Memory B cell (primary cell): ENCODE measurements at regions not wholly inside any gene's neighbourhood (a gene's known extent, or its start where the extent isn't known, plus 50 kb on each side); places are given as distances from the start of the nearest gene placed in this dataset.

Source experiments
- ATAC-seq: fragments of 150-1000 bp; cut with Tn5 transposase; 2 replicates; pipeline ENCODE4 v1.10.0; 2021; ENCODE audit warnings: low read depth, mild to moderate bottlenecking, moderate library complexity
- DNase-seq, 2 donors: peaks; one replicate each; pipeline ENCODE4 v3.0.0; 2022; ENCODE audit warnings: low spot score in 2 of 2
- H3K27ac Mint-ChIP-seq: one replicate; pipeline ENCODE4 v1.8.0; 2022; ENCODE audit warnings: mild to moderate bottlenecking, moderate library complexity, mixed read lengths
- H3K27me3 Mint-ChIP-seq: one replicate; pipeline ENCODE4 v1.8.0; 2022; ENCODE audit warnings: mixed read lengths
- H3K36me3 Mint-ChIP-seq: one replicate; pipeline ENCODE4 v1.8.0; 2022; ENCODE audit warnings: mild to moderate bottlenecking, mixed read lengths
- H3K4me1 Mint-ChIP-seq: one replicate; pipeline ENCODE4 v1.8.0; 2022; ENCODE audit warnings: mixed read lengths
- H3K4me3 Mint-ChIP-seq: one replicate; pipeline ENCODE4 v1.8.0; 2022; ENCODE audit warnings: mild to moderate bottlenecking, moderate library complexity, mixed read lengths
- H3K9me3 Mint-ChIP-seq: one replicate; pipeline ENCODE4 v1.8.0; 2022; ENCODE audit warnings: mixed read lengths

DNA sequence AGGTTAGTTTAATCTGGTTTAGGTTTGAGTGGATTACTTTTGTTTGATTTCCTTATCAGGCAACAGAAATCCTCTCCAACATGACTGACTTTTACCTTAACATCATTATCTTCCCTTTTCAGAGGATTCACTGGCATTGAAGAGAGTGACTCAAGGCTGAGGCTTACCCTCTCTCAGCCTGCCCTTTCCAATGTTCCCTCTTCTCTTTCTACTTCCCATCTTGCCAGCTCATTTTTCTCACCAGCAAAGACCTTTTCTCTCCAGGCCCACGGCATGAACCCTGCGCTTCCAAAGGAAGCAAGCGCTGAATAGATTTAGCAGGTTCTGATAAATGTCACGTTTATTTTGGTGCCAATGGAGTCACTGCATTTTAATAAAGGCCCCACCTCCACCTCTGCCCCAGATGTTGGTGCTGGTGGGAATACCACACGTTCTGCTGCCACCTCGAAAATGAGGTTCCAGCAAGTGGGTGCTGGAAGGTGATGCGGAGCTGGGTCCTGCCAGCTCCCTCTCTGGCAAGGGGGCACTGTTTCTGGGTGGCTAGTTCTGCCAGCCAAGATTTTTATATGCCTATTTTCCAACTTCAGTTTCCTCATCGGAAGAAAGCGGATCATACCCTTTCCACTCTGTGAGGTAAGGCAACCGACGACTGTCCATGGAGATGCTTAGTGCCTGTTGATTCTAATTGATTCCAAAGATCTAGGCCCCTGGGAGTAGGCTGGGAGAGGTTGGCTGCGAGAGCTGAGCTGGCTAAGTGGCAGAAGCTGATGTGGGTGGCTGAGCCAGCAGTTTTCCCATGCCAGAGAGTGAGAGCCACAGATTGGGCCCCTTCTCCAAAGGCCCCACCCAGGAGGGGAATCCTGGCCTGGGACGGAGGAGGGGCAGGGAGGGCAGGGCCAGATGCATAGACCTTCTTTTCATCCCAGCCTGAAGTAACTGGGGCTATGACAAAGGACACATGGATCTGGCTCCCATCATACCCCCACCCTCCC lies 87.7 kb upstream of the MAFB start:
- no peak overlapping the region for H3K27ac Mint-ChIP-seq
- ATAC-seq (no peak), DNase-seq (no peak)
- H3K4me1 Mint-ChIP-seq: peaks cover 18% of the 10 kb centered on the region
- no peaks in the 10 kb centered on the region for H3K27me3 Mint-ChIP-seq
- no peaks in the 10 kb centered on the region for H3K9me3 Mint-ChIP-seq
- no peaks in the 10 kb centered on the region for H3K36me3 Mint-ChIP-seq
- no peak overlapping the region for H3K4me3 Mint-ChIP-seq

DNA sequence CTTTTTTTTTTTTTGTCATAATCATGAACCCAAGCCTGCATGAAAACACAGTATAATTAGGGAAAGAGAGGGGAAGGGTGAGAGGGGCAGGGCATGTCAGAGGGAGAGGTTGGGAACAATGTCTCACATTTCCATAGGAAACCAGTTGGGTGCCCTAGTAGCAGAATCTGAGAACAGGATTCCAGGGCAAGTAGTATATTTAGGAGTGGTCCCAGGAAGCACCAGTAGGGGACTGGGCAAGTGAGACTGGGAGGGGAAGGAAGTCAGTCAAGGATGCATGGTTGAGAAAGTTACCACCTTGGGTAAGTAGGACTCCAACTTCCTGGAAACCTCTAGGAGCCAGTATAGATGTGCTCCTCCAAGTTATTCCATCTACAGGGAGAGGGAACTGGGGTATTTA lies 88.6 kb upstream of the MAFB start:
- DNase-seq: no peak
- no peak overlapping the region for H3K27ac Mint-ChIP-seq
- no peak for ATAC-seq

DNA sequence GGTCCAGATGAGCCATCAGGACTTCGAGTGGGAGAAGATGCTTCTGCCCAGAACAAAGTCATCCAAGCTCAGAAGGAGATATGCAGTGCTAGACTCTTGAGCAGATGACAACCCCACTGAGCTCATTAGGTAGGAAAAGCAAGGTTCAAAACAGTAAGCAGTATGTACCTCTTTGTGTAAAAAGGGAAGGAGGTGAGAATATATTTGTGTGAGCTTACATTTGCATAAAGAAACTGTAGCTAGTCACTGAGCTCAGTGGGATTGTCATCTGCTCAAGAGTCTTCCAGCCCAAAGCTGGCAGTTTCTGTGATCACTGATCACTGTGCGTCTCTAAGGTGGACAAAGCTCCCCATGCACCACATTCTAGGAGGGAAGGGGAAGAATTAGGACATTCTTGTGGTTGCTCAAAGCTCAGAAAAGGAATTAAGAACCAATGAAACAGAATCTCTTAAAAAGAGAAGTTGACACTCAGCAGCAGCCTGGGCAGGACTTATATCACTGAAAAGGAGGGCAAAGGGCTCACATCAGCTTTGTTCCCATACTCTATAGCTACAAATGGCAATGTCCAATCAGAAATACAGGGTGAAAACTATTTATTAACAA lies 90.0 kb upstream of the MAFB start:
- Mint-ChIP-seq H3K36me3 (no peaks in the 10 kb centered on the region), H3K4me3 (peak overlapping the region; percentile 27), H3K4me1 (peaks cover 23% of the 10 kb centered on the region), H3K27me3 (peaks cover 4% of the 10 kb centered on the region), H3K9me3 (no peaks in the 10 kb centered on the region), H3K27ac (no peak overlapping the region)
- no peak for DNase-seq
- ATAC-seq: peak; percentile 65

More for the DNA sequence above, 88.6 kb upstream of the MAFB start:
- no peak overlapping the region for H3K4me3 Mint-ChIP-seq
- peaks cover 3% of the 10 kb centered on the region for H3K27me3 Mint-ChIP-seq
- no peaks in the 10 kb centered on the region for H3K36me3 Mint-ChIP-seq
- peaks cover 22% of the 10 kb centered on the region for H3K4me1 Mint-ChIP-seq
- no peaks in the 10 kb centered on the region for H3K9me3 Mint-ChIP-seq

DNA sequence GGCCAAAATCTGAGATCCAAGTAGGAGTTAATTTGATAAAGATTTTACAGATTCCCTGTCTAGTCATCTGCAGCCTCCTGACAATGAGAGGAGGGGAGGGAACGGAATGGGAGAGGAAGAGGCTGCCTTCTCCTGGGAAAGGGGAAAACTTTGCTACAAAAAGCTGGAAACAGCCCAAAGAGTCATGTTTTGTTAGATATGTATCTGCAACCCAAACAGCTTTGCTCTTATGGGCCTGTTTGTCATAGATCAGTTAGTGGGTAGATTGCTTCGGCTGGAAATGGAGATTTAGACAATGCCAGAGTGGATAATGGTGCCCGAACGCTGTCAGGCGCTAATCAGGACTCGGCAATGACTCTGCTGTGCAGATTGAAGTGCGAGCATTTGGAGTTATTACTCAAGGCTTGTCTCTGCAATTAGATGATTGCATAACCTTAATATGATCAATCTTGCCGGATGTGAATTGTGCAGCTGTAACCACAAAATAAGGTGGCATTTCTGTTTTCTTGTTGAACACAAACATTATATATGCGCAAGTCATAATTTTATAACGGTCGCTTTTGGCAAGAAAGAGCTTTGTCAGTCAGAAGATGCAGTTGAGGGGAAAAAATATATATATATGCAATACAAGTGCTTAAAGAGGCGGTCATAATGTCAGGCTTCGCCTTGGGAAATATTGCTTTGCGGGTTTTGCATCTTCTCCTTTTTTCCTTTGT lies 92.4 kb upstream of the MAFB start:
- no peaks in the 10 kb centered on the region for H3K36me3 Mint-ChIP-seq
- no peak overlapping the region for H3K4me3 Mint-ChIP-seq
- H3K27me3 Mint-ChIP-seq: peaks cover 7% of the 10 kb centered on the region
- peaks cover 19% of the 10 kb centered on the region for H3K4me1 Mint-ChIP-seq
- no peaks in the 10 kb centered on the region for H3K9me3 Mint-ChIP-seq
- no peak overlapping the region for H3K27ac Mint-ChIP-seq
- ATAC-seq: no peak
- DNase-seq: no peak

DNA sequence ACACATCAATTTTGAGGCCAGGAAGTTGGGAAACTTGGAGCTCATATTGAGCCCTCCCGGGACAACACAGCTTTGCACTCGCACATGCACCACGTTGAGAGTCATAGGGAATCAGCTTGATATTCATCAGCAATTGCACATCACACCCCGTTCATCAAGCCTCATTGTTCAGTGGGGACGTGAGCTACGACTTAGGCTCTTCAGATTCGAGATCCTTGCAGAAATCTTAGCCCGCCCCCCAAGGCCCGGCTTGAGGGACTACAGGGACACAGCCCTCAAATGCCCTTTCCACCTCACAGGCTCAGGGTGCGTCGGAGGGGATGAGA lies 93.0 kb upstream of the MAFB start:
- no peak for DNase-seq
- ATAC-seq: no peak
- H3K36me3 Mint-ChIP-seq: no peaks in the 10 kb centered on the region
- H3K27ac Mint-ChIP-seq: no peak overlapping the region
- H3K27me3 Mint-ChIP-seq: peaks cover 10% of the 10 kb centered on the region
- peaks cover 19% of the 10 kb centered on the region for H3K4me1 Mint-ChIP-seq
- H3K9me3 Mint-ChIP-seq: no peaks in the 10 kb centered on the region
- H3K4me3 Mint-ChIP-seq: no peak overlapping the region

DNA sequence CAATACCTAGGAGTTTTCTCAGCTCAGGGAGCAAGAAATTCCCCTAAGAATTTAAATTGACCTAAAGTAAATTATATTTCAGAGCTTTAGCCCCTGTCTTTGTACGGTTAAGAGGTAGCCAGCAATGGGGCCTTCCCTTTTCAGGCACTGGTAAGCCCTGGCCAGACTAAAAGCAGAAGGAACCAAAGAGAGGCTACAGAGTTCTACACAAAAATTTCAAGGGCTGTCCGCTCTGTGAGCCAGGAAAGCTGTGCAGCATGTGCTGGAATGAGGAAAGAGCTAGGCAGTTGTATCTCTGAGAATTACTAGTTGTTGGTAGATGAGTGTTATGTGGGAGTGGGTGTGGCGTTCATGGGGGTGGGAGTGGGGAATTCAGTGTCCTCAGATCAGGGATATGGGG lies 96.3 kb upstream of the MAFB start:
- DNase-seq: no peak

DNA sequence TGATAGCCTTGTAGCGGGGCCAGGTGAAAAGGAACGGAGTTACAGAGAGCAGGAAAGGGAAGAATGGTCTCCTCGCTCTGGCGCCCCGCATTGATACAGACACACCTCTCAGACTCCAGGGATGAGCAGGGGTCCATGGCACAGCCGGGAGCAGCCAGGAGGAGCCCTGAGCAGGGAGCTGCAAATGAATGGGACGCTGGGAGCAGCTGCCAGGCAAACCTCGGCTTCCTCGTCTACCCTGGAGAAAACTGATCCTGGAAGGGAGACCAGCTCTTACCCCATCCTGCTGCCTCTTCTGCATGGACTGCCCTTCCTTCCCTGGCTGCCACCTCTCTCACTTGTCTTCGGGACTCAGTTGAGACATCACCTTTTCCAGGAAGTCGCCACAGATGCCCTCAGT lies 97.3 kb upstream of the MAFB start:
- Mint-ChIP-seq H3K27me3 (peaks cover 18% of the 10 kb centered on the region), H3K36me3 (no peaks in the 10 kb centered on the region), H3K4me3 (no peak overlapping the region), H3K9me3 (peaks cover 7% of the 10 kb centered on the region), H3K27ac (no peak overlapping the region), H3K4me1 (peaks cover 6% of the 10 kb centered on the region)
- DNase-seq: no peak
- no peak for ATAC-seq

More for the DNA sequence above, 96.3 kb upstream of the MAFB start:
- ATAC-seq: no peak
- Mint-ChIP-seq H3K27me3 (peaks cover 18% of the 10 kb centered on the region), H3K4me3 (no peak overlapping the region), H3K4me1 (peaks cover 6% of the 10 kb centered on the region), H3K9me3 (peaks cover 7% of the 10 kb centered on the region), H3K27ac (no peak overlapping the region), H3K36me3 (no peaks in the 10 kb centered on the region)

DNA sequence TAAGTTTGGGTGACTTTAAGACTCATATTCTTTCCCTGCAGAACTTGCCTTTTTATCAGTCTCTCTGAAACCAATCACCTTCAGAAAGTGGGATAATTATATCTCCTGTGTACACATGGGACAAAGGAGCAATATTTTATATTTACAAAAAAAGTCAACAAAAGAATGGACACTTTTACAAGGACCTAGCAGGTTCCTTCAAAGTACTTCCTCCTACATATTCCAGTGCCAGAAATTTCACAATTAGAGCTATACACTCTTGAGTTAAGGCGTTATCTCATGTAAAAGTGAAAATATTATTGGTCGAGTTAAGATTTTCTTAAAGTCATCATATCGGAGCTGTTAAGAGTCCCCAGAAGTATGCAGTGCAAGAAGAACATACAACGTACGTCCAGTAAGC lies 98.9 kb upstream of the MAFB start:
- DNase-seq (no peak), ATAC-seq (no peak)
- peaks cover 15% of the 10 kb centered on the region for H3K27me3 Mint-ChIP-seq
- H3K27ac Mint-ChIP-seq: no peak overlapping the region
- peaks cover 7% of the 10 kb centered on the region for H3K9me3 Mint-ChIP-seq
- H3K4me3 Mint-ChIP-seq: no peak overlapping the region
- H3K36me3 Mint-ChIP-seq: no peaks in the 10 kb centered on the region
- no peaks in the 10 kb centered on the region for H3K4me1 Mint-ChIP-seq

DNA sequence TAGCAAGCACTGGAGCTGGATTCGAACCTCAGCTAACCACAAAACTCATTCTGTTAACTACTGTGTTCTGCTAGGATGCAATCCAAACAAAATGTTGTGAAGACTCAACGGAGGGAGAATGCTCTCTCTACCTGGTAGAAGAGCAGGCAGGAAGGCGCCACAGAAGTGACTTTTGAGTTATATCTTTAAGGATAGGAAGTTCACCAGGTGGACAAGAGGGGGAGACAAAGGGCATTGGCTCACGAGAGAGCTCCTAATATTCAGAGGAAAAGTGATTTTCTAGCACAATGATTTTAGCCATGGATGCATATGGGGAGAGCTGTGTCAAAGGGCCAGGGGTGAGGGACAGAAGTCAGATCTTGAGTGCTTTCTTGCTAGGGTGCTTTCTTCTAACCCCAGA lies 108.4 kb upstream of the MAFB start:
- no peaks in the 10 kb centered on the region for H3K9me3 Mint-ChIP-seq
- H3K4me3 Mint-ChIP-seq: no peak overlapping the region
- DNase-seq (no peak), ATAC-seq (no peak)
- peaks cover 1% of the 10 kb centered on the region for H3K36me3 Mint-ChIP-seq
- H3K27me3 Mint-ChIP-seq: peaks cover 10% of the 10 kb centered on the region
- H3K27ac Mint-ChIP-seq: no peak overlapping the region
- H3K4me1 Mint-ChIP-seq: no peaks in the 10 kb centered on the region

DNA sequence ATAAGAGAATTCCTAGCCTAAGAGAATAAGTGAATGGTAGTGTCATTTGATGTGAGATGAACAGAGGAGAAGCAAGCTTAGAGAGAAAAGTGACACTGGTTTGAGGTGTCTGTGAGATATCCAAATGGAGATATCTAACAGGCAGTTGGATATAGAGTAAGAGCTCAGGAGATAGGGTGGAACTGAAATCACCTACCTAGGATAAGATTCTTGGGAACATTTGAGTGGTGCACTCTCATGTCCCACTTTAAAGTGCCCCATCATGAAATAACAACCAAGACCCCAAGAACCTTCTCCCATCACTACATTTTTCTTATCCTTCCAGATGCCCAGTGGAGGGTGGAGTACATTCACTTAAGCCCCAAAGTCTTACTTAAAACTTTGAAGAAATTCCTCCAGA lies 109.0 kb upstream of the MAFB start:
- Mint-ChIP-seq H3K36me3 (peaks cover 1% of the 10 kb centered on the region), H3K4me3 (no peak overlapping the region), H3K9me3 (no peaks in the 10 kb centered on the region), H3K4me1 (no peaks in the 10 kb centered on the region), H3K27ac (no peak overlapping the region), H3K27me3 (peaks cover 11% of the 10 kb centered on the region)
- ATAC-seq (no peak), DNase-seq (no peak)

DNA sequence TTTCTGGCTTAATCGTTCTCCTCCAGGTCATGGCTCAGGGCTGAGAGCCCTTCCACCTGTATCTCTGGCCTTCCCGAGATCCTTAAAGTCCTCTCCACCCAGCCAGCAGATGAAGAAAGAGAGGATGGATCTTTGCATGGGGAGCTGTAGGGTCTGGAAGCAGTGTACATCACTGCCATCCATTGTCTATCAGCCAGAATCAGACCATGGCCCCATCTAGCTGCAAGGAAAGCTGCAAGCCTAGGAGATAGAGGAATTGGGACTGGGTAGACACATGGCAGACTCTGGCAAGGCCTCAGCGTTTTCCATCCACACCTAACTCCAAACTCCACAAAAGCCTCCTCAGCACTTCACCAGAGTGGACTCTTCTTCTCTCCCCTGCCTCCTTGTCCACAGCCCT lies 113.8 kb upstream of the MAFB start:
- no peak for ATAC-seq
- H3K4me3 Mint-ChIP-seq: no peak overlapping the region
- no peaks in the 10 kb centered on the region for H3K36me3 Mint-ChIP-seq
- H3K9me3 Mint-ChIP-seq: no peaks in the 10 kb centered on the region
- no peak overlapping the region for H3K27ac Mint-ChIP-seq
- no peak for DNase-seq
- no peaks in the 10 kb centered on the region for H3K4me1 Mint-ChIP-seq
- peaks cover 14% of the 10 kb centered on the region for H3K27me3 Mint-ChIP-seq

DNA sequence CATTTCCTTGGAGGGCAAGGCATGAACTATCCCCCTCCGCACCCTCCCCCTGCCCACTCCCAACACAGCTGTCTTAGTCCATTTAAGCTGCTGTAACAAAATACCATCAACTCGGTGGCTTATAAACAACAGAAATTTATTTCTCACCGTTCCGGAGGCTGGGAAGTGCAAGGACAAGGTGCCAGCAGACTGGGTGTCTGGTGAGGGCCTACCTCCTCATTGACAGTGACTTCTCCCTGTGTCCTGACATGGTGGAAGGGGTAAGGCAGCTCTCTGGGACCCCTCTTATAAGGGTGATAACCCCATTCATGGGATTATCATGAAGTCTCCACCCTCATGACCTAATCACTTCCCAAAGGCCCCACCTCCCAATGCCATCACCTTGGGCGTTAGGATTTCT lies 114.3 kb upstream of the MAFB start:
- no peaks in the 10 kb centered on the region for H3K4me1 Mint-ChIP-seq
- no peak overlapping the region for H3K4me3 Mint-ChIP-seq
- DNase-seq (no peak), ATAC-seq (no peak)
- no peak overlapping the region for H3K27ac Mint-ChIP-seq
- H3K27me3 Mint-ChIP-seq: peaks cover 13% of the 10 kb centered on the region
- H3K9me3 Mint-ChIP-seq: no peaks in the 10 kb centered on the region
- no peaks in the 10 kb centered on the region for H3K36me3 Mint-ChIP-seq

DNA sequence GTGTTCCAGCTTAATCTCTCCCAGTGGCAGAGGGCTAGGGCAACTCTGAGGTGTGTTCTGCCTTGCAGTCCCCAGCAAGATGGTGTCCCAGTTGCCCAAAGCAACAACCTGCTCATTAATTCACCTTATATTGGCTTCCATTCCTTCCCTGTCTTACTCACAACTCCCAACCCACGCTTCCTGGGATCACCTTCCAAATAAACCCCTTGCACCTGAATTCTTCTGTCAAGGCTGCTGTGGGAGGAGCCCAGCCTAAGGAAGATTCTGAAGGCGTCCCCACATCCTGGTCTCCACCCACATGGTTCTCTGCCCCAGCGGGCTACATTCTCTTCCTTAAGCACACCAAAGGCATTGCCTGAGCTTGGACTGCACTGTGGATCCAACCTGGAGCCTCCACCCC lies 116.6 kb upstream of the MAFB start:
- Mint-ChIP-seq H3K27me3 (peaks cover 14% of the 10 kb centered on the region), H3K36me3 (no peaks in the 10 kb centered on the region), H3K4me3 (no peak overlapping the region), H3K4me1 (no peaks in the 10 kb centered on the region), H3K9me3 (no peaks in the 10 kb centered on the region), H3K27ac (no peak overlapping the region)
- DNase-seq (no peak), ATAC-seq (no peak)
